HG03457 (cell line): ENCODE measurements at regions not wholly inside any gene's neighbourhood (a gene's known extent, or its start where the extent isn't known, plus 50 kb on each side); places are given as distances from the start of the nearest gene placed in this dataset.

Experiments used
- ATAC-seq: cut with Tn5 transposase; IDR thresholded peaks from one replicate; pipeline ENCODE4 v1.9.1; 2021; ENCODE audit warnings: moderate number of reproducible peaks; ENCODE audit not compliant: unreplicated experiment

- ATAC-seq = no peak
Observed at GRCh38 chr6:164854526-164854925, 454.9 kb downstream of the C6orf118 start.

- ATAC-seq = no peak
Observed at GRCh38 chr6:164845773-164846172, 463.6 kb downstream of the C6orf118 start.

- no peak for ATAC-seq
Observed at GRCh38 chr6:164842085-164842484, 467.3 kb downstream of the C6orf118 start.

GRCh38 chr6:164838068-164838615, 471.3 kb downstream of the C6orf118 start:
- no peak for ATAC-seq

- ATAC-seq = no peak
Observed at GRCh38 chr6:164836486-164836885, 472.9 kb downstream of the C6orf118 start.

- ATAC-seq = no peak
Observed at GRCh38 chr6:164832410-164832809, 477.0 kb downstream of the C6orf118 start.

- ATAC-seq = no peak
Observed at GRCh38 chr6:164827537-164827936, 481.9 kb downstream of the C6orf118 start.

- no peak for ATAC-seq
Observed at GRCh38 chr6:164826831-164827468, 482.5 kb downstream of the C6orf118 start.

GRCh38 chr6:164825386-164825785, 484.0 kb downstream of the C6orf118 start:
- no peak for ATAC-seq

GRCh38 chr6:164817662-164818061, 491.7 kb downstream of the C6orf118 start:
- no peak for ATAC-seq

- ATAC-seq = no peak
Observed at GRCh38 chr6:164812706-164813105, 496.7 kb downstream of the C6orf118 start.

GRCh38 chr6:164807125-164807524, 502.3 kb downstream of the C6orf118 start:
- ATAC-seq = no peak

- no peak for ATAC-seq
Observed at GRCh38 chr6:164795056-164795815, 514.2 kb downstream of the C6orf118 start.

- ATAC-seq = no peak
Observed at GRCh38 chr6:164792666-164793065, 516.7 kb downstream of the C6orf118 start.

- no peak for ATAC-seq
Observed at GRCh38 chr6:164791498-164791897, 517.9 kb downstream of the C6orf118 start.

GRCh38 chr6:164763788-164764187, 545.6 kb downstream of the C6orf118 start:
- ATAC-seq = no peak

GRCh38 chr6:164757451-164757850, 552.0 kb downstream of the C6orf118 start:
- ATAC-seq = no peak

GRCh38 chr6:164756723-164757122, 552.7 kb downstream of the C6orf118 start:
- ATAC-seq = no peak

- no peak for ATAC-seq
Observed at GRCh38 chr6:164756142-164756541, 553.3 kb downstream of the C6orf118 start.

- ATAC-seq = no peak
Observed at GRCh38 chr6:164753517-164753916, 555.9 kb downstream of the C6orf118 start.

GRCh38 chr6:164751395-164751794, 558.0 kb downstream of the C6orf118 start:
- no peak for ATAC-seq

- ATAC-seq = no peak
Observed at GRCh38 chr6:164750128-164750527, 559.3 kb downstream of the C6orf118 start.
